ENCODE measurements at regions not wholly inside any gene's neighbourhood (a gene's known extent, or its start where the extent isn't known, plus 50 kb on each side); places are given as distances from the start of the nearest gene placed in this dataset.

DNA sequence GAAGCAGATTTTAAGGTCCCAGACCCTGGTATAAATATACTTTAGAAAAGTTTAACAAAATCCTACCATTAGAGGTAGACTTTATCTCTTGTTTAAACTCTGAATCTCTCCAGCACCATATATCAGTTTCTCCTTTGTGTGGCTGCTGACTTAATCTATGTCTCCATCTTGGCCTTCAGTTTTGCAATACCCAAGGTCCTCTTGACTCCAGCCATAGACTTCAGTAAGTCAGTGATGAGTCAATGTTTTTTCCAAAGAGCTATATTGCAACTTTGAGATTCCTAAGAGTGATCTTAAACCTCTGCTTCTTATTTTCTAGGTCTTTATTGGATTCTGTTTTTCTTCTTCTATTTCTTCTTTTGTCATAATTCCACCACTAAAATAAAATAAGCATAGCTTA is 50.8 kb upstream of the ADGRL3 start:
- TF ChIP-seq, protein P1, sequence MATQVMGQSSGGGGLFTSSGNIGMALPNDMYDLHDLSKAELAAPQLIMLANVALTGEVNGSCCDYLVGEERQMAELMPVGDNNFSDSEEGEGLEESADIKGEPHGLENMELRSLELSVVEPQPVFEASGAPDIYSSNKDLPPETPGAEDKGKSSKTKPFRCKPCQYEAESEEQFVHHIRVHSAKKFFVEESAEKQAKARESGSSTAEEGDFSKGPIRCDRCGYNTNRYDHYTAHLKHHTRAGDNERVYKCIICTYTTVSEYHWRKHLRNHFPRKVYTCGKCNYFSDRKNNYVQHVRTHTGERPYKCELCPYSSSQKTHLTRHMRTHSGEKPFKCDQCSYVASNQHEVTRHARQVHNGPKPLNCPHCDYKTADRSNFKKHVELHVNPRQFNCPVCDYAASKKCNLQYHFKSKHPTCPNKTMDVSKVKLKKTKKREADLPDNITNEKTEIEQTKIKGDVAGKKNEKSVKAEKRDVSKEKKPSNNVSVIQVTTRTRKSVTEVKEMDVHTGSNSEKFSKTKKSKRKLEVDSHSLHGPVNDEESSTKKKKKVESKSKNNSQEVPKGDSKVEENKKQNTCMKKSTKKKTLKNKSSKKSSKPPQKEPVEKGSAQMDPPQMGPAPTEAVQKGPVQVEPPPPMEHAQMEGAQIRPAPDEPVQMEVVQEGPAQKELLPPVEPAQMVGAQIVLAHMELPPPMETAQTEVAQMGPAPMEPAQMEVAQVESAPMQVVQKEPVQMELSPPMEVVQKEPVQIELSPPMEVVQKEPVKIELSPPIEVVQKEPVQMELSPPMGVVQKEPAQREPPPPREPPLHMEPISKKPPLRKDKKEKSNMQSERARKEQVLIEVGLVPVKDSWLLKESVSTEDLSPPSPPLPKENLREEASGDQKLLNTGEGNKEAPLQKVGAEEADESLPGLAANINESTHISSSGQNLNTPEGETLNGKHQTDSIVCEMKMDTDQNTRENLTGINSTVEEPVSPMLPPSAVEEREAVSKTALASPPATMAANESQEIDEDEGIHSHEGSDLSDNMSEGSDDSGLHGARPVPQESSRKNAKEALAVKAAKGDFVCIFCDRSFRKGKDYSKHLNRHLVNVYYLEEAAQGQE (IDR thresholded peaks at IDR 0.05; ENCODE audit: insufficient read depth in 1 of 2, low read depth in 2 of 2, low read length in 2 of 2): no peak
- TF ChIP-seq TAF1 (IDR thresholded peaks at IDR 0.05; ENCODE audit: borderline replicate concordance, insufficient read depth, low read length) (no peak), SIN3A (IDR thresholded peaks at IDR 0.05; ENCODE audit: borderline replicate concordance, insufficient read depth, low read length) (no peak)

Data from PFSK-1 (cell line).